ENCODE measurements at regions not wholly inside any gene's neighbourhood (a gene's known extent, or its start where the extent isn't known, plus 50 kb on each side); places are given as distances from the start of the nearest gene placed in this dataset.

- no peak for TF ChIP-seq ZNF317 (CRISPR knock-in tag; IDR thresholded peaks at IDR 0.05; ENCODE audit: borderline replicate concordance, low read depth)
- TF ChIP-seq, protein P1, sequence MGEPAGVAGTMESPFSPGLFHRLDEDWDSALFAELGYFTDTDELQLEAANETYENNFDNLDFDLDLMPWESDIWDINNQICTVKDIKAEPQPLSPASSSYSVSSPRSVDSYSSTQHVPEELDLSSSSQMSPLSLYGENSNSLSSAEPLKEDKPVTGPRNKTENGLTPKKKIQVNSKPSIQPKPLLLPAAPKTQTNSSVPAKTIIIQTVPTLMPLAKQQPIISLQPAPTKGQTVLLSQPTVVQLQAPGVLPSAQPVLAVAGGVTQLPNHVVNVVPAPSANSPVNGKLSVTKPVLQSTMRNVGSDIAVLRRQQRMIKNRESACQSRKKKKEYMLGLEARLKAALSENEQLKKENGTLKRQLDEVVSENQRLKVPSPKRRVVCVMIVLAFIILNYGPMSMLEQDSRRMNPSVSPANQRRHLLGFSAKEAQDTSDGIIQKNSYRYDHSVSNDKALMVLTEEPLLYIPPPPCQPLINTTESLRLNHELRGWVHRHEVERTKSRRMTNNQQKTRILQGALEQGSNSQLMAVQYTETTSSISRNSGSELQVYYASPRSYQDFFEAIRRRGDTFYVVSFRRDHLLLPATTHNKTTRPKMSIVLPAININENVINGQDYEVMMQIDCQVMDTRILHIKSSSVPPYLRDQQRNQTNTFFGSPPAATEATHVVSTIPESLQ (CRISPR knock-in tag; IDR thresholded peaks at IDR 0.05), result no peak
Observed at GRCh38 chr21:31445137-31445536, 101.1 kb upstream of the TIAM1 start (continued).

GRCh38 chr21:31443736-31444521, 99.9 kb upstream of the TIAM1 start:
- DNase-seq (ENCODE audit: low spot score), result no peak
- POLR2A ChIA-PET, result interaction anchor here (0.5 kb wide), 1 partner anchor 619 kb away, joined by 3 read pairs; no protein-coding TSS in a partner anchor
- TF ChIP-seq, protein P2, sequence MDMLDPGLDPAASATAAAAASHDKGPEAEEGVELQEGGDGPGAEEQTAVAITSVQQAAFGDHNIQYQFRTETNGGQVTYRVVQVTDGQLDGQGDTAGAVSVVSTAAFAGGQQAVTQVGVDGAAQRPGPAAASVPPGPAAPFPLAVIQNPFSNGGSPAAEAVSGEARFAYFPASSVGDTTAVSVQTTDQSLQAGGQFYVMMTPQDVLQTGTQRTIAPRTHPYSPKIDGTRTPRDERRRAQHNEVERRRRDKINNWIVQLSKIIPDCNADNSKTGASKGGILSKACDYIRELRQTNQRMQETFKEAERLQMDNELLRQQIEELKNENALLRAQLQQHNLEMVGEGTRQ (CRISPR knock-in tag; IDR thresholded peaks at IDR 0.05), result no peak
- TF ChIP-seq CREM (CRISPR knock-in tag; IDR thresholded peaks at IDR 0.05) (no peak), NR3C1 (CRISPR knock-in tag; conservative IDR thresholded peaks at IDR 0.05; ENCODE audit: low read depth) (no peak), ZNF423 (CRISPR knock-in tag; IDR thresholded peaks at IDR 0.05) (no peak), TEAD4 (CRISPR knock-in tag; IDR thresholded peaks at IDR 0.05) (no peak), SMAD3 (CRISPR knock-in tag; IDR thresholded peaks at IDR 0.05; ENCODE audit: borderline replicate concordance) (no peak), RELA (CRISPR knock-in tag; IDR thresholded peaks at IDR 0.05; ENCODE audit: borderline replicate concordance) (no peak), NR2C2 (CRISPR knock-in tag; IDR thresholded peaks at IDR 0.05) (no peak), ESRRA (CRISPR knock-in tag; IDR thresholded peaks at IDR 0.05; ENCODE audit: borderline replicate concordance) (no peak), GTF2I (CRISPR knock-in tag; conservative IDR thresholded peaks at IDR 0.05) (no peak), ZBTB21 (CRISPR knock-in tag; IDR thresholded peaks at IDR 0.05; ENCODE audit: borderline replicate concordance) (no peak), AR (CRISPR knock-in tag; IDR thresholded peaks at IDR 0.05) (no peak), ZNF121 (CRISPR knock-in tag; IDR thresholded peaks at IDR 0.05) (no peak), ETV6 (CRISPR knock-in tag; IDR thresholded peaks at IDR 0.05) (no peak), ZNF317 (CRISPR knock-in tag; IDR thresholded peaks at IDR 0.05; ENCODE audit: borderline replicate concordance, low read depth) (no peak), IRF2 (CRISPR knock-in tag; IDR thresholded peaks at IDR 0.05; ENCODE audit: borderline replicate concordance, low read depth) (no peak)
- TF ChIP-seq, protein P3, sequence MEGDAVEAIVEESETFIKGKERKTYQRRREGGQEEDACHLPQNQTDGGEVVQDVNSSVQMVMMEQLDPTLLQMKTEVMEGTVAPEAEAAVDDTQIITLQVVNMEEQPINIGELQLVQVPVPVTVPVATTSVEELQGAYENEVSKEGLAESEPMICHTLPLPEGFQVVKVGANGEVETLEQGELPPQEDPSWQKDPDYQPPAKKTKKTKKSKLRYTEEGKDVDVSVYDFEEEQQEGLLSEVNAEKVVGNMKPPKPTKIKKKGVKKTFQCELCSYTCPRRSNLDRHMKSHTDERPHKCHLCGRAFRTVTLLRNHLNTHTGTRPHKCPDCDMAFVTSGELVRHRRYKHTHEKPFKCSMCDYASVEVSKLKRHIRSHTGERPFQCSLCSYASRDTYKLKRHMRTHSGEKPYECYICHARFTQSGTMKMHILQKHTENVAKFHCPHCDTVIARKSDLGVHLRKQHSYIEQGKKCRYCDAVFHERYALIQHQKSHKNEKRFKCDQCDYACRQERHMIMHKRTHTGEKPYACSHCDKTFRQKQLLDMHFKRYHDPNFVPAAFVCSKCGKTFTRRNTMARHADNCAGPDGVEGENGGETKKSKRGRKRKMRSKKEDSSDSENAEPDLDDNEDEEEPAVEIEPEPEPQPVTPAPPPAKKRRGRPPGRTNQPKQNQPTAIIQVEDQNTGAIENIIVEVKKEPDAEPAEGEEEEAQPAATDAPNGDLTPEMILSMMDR (IDR thresholded peaks at IDR 0.05), result no peak
- TF ChIP-seq, protein P4, sequence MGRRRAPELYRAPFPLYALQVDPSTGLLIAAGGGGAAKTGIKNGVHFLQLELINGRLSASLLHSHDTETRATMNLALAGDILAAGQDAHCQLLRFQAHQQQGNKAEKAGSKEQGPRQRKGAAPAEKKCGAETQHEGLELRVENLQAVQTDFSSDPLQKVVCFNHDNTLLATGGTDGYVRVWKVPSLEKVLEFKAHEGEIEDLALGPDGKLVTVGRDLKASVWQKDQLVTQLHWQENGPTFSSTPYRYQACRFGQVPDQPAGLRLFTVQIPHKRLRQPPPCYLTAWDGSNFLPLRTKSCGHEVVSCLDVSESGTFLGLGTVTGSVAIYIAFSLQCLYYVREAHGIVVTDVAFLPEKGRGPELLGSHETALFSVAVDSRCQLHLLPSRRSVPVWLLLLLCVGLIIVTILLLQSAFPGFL (CRISPR knock-in tag; IDR thresholded peaks at IDR 0.05; ENCODE audit: borderline replicate concordance), result no peak
- CTCF ChIA-PET, result interaction anchor here (1.0 kb wide), 1 partner anchor 16 kb away, joined by 4 read pairs; no protein-coding TSS in a partner anchor
- peaks cover 21% of the 10 kb centered on the region for H3K9me3 Mint-ChIP-seq
- H3K4me3 Mint-ChIP-seq, result no peak overlapping the region
- peaks cover 15% of the 10 kb centered on the region for H3K4me1 Mint-ChIP-seq
- H3K27ac Mint-ChIP-seq, result peak overlapping the region; percentile 19; the same call in 1 of the 2 replicates
- H3K27me3 Mint-ChIP-seq (ENCODE audit: low read depth), result no peaks in the 10 kb centered on the region
- ATAC-seq, result no peak
- H3K36me3 Mint-ChIP-seq, result peaks cover 17% of the 10 kb centered on the region

Measured in WTC11 (cell line).